Smooth muscle cell (in vitro differentiated cells): ENCODE measurements at regions not wholly inside any gene's neighbourhood (a gene's known extent, or its start where the extent isn't known, plus 50 kb on each side); places are given as distances from the start of the nearest gene placed in this dataset.

Experiments
- DNase-seq: peaks from one replicate; lab custom pipeline; 2025; ENCODE audit not compliant: unreplicated experiment; lab: John Stamatoyannopoulos, UW
- H2AFZ ChIP-seq: fragments of 200-600 bp; sonication (generic); 2 replicates; pipeline ENCODE4 v1.6.0; 2016; ENCODE audit warnings: antibody characterized with exemption, low read depth, mild to moderate bottlenecking
- H3F3A ChIP-seq: fragments of 200-600 bp; sonication (generic); 2 replicates; pipeline ENCODE4 v1.6.0; 2017; ENCODE audit warnings: antibody characterized with exemption, low read depth
- H3K27ac ChIP-seq: fragments of 200-600 bp; sonication (generic); 2 replicates; pipeline ENCODE4 v1.5.1; 2016; ENCODE audit warnings: low read depth, mild to moderate bottlenecking
- H3K27me3 ChIP-seq: fragments of 200-600 bp; sonication (generic); 2 replicates; pipeline ENCODE4 v1.6.1; 2016; ENCODE audit warnings: low read depth, mild to moderate bottlenecking
- H3K36me3 ChIP-seq: fragments of 200-600 bp; sonication (generic); 2 replicates; pipeline ENCODE4 v1.5.1; 2016; ENCODE audit warnings: low read depth
- H3K4me1 ChIP-seq: fragments of 200-600 bp; sonication (generic); 2 replicates; pipeline ENCODE4 v1.5.1; 2016; ENCODE audit warnings: low read depth
- H3K4me2 ChIP-seq: fragments of 200-600 bp; sonication (generic); 2 replicates; pipeline ENCODE4 v1.6.0; 2016; ENCODE audit warnings: mild to moderate bottlenecking
- H3K4me3 ChIP-seq: fragments of 200-600 bp; sonication (generic); 2 replicates; pipeline ENCODE4 v1.5.1; 2016; ENCODE audit warnings: mild to moderate bottlenecking
- H3K79me2 ChIP-seq: fragments of 200-600 bp; sonication (generic); 2 replicates; pipeline ENCODE4 v1.6.0; 2016; ENCODE audit warnings: low read depth, mild to moderate bottlenecking
- H3K9ac ChIP-seq: fragments of 200-600 bp; sonication (generic); 2 replicates; pipeline ENCODE4 v1.6.0; 2016; ENCODE audit warnings: low read depth
- H3K9me3 ChIP-seq: fragments of 200-600 bp; sonication (generic); replicated peaks from 2 replicates; pipeline ENCODE4 v1.5.1; 2016; ENCODE audit warnings: low read depth
- H4K20me1 ChIP-seq: fragments of 200-600 bp; sonication (generic); 2 replicates; pipeline ENCODE4 v1.6.0; 2016; ENCODE audit warnings: low read depth
- WGBS: methylation state at CpG from one replicate; pipeline ENCODE4 v1.1.7; 2016; ENCODE audit warnings: low lambda C conversion rate; 5-methylcytosine and 5-hydroxymethylcytosine counted together
- TF ChIP-seq, protein P1 (sequence below): fragments of 200-600 bp; sonication (generic); IDR thresholded peaks from 2 replicates; pipeline ENCODE4 v1.5.1; 2017; ENCODE audit warnings: borderline replicate concordance, mild to moderate bottlenecking, antibody characterized with exemption; ENCODE audit not compliant: insufficient read depth, poor library complexity, severe bottlenecking

GRCh38 chr13:33612641-33613638 lies 205.0 kb upstream of the RFC3 start:
- H4K20me1 ChIP-seq: no peaks in the 10 kb centered on the region
- H2AFZ ChIP-seq: no peak overlapping the region
- no peak for DNase-seq
- H3K27ac ChIP-seq: no peak overlapping the region
- no peaks in the 10 kb centered on the region for H3F3A ChIP-seq
- peaks cover 20% of the 10 kb centered on the region for H3K4me1 ChIP-seq
- H3K9ac ChIP-seq: no peak overlapping the region
- 89% methylated on average over 4 of the region's 4 CpGs for WGBS
- no peak overlapping the region for H3K4me2 ChIP-seq
- no peaks in the 10 kb centered on the region for H3K79me2 ChIP-seq
- H3K27me3 ChIP-seq: no peaks in the 10 kb centered on the region
- no peak overlapping the region for H3K4me3 ChIP-seq
- TF ChIP-seq, protein P1, sequence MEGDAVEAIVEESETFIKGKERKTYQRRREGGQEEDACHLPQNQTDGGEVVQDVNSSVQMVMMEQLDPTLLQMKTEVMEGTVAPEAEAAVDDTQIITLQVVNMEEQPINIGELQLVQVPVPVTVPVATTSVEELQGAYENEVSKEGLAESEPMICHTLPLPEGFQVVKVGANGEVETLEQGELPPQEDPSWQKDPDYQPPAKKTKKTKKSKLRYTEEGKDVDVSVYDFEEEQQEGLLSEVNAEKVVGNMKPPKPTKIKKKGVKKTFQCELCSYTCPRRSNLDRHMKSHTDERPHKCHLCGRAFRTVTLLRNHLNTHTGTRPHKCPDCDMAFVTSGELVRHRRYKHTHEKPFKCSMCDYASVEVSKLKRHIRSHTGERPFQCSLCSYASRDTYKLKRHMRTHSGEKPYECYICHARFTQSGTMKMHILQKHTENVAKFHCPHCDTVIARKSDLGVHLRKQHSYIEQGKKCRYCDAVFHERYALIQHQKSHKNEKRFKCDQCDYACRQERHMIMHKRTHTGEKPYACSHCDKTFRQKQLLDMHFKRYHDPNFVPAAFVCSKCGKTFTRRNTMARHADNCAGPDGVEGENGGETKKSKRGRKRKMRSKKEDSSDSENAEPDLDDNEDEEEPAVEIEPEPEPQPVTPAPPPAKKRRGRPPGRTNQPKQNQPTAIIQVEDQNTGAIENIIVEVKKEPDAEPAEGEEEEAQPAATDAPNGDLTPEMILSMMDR: no peak
- no peaks in the 10 kb centered on the region for H3K36me3 ChIP-seq
- no peaks in the 10 kb centered on the region for H3K9me3 ChIP-seq

GRCh38 chr13:33615436-33615835 lies 202.5 kb upstream of the RFC3 start:
- Histone ChIP-seq H3K9ac (no peak overlapping the region), H3K4me3 (no peak overlapping the region), H3K36me3 (no peaks in the 10 kb centered on the region), H3K27me3 (no peaks in the 10 kb centered on the region), H3K27ac (no peak overlapping the region), H2AFZ (no peak overlapping the region), H3K4me2 (no peak overlapping the region), H3K79me2 (no peaks in the 10 kb centered on the region), H3F3A (no peaks in the 10 kb centered on the region), H3K9me3 (no peaks in the 10 kb centered on the region), H3K4me1 (peaks cover 12% of the 10 kb centered on the region), H4K20me1 (no peaks in the 10 kb centered on the region)
- DNase-seq: no peak
- WGBS: 94% methylated on average over 2 of the region's 2 CpGs
- TF ChIP-seq, protein P1: no peak

GRCh38 chr13:33616130-33616529 lies 201.8 kb upstream of the RFC3 start:
- no peaks in the 10 kb centered on the region for H3K79me2 ChIP-seq
- no peak for DNase-seq
- no peaks in the 10 kb centered on the region for H3K27me3 ChIP-seq
- H3K9ac ChIP-seq: no peak overlapping the region
- no peak overlapping the region for H3K4me3 ChIP-seq
- H3K9me3 ChIP-seq: no peaks in the 10 kb centered on the region
- H3K27ac ChIP-seq: no peak overlapping the region
- 85% methylated on average over 2 of the region's 2 CpGs for WGBS
- H3K36me3 ChIP-seq: no peaks in the 10 kb centered on the region
- no peaks in the 10 kb centered on the region for H3F3A ChIP-seq
- H3K4me1 ChIP-seq: peaks cover 7% of the 10 kb centered on the region
- H4K20me1 ChIP-seq: no peaks in the 10 kb centered on the region
- TF ChIP-seq, protein P1: no peak
- H2AFZ ChIP-seq: no peak overlapping the region
- H3K4me2 ChIP-seq: no peak overlapping the region
